Breast epithelium (tissue), 3 donors: ENCODE measurements at regions not wholly inside any gene's neighbourhood (a gene's known extent, or its start where the extent isn't known, plus 50 kb on each side); places are given as distances from the start of the nearest gene placed in this dataset.

ENCODE experiments used
- POLR2A ChIP-seq: fragments of 450-650 bp; IDR thresholded peaks from one replicate; pipeline ENCODE4 v1.6.1; 2016; ENCODE audit warnings: antibody characterized with exemption, mild to moderate bottlenecking, moderate library complexity
- POLR2AphosphoS5 ChIP-seq, 3 donors: sonication (generic); formaldehyde crosslinking; IDR thresholded peaks; one replicate each; pipeline ENCODE4 v1.6.1; 2017; ENCODE audit warnings: antibody characterized with exemption in 3 of 3
- TF ChIP-seq, protein P1 (sequence below), 3 donors: fragments of 450-650 bp; IDR thresholded peaks; one replicate each; pipeline ENCODE4 v1.5.1; 2016 to 2017; ENCODE audit warnings: antibody characterized with exemption in 3 of 3, mild to moderate bottlenecking in 3 of 3, moderate library complexity in 3 of 3

DNA sequence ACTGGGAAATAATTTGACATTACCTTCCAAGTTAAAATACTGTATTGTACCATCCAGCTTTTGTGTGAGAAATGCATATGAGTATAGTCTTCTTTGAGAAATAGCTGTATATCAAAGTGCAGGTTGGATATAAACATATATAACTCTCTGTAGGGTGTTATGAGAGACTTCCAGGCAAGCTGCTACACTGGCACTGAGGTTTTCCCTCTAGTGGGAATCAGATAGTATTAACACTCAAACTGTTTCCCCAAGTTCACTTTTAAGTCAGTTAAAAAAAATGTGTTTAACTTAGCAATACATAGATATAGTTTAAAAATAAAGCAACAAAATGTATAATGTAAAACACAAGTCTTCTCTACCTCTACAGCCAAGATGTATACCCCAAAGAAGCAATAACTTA, 368.4 kb upstream of the SLC8A1 start:
- TF ChIP-seq, protein P1, sequence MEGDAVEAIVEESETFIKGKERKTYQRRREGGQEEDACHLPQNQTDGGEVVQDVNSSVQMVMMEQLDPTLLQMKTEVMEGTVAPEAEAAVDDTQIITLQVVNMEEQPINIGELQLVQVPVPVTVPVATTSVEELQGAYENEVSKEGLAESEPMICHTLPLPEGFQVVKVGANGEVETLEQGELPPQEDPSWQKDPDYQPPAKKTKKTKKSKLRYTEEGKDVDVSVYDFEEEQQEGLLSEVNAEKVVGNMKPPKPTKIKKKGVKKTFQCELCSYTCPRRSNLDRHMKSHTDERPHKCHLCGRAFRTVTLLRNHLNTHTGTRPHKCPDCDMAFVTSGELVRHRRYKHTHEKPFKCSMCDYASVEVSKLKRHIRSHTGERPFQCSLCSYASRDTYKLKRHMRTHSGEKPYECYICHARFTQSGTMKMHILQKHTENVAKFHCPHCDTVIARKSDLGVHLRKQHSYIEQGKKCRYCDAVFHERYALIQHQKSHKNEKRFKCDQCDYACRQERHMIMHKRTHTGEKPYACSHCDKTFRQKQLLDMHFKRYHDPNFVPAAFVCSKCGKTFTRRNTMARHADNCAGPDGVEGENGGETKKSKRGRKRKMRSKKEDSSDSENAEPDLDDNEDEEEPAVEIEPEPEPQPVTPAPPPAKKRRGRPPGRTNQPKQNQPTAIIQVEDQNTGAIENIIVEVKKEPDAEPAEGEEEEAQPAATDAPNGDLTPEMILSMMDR (IDR thresholded peaks at IDR 0.05), result no peak
- TF ChIP-seq POLR2A (no peak), POLR2AphosphoS5 (IDR thresholded peaks at IDR 0.05) (no peak)
